Thyroid gland (tissue), 4 donors: ENCODE measurements at regions not wholly inside any gene's neighbourhood (a gene's known extent, or its start where the extent isn't known, plus 50 kb on each side); places are given as distances from the start of the nearest gene placed in this dataset.
"Not testable (repeated sequence)": the region's sequence is repeated elsewhere in the genome, so short reads cannot be mapped to it uniquely, and the experiment has no call there.

ENCODE experiments used
- CTCF ChIP-seq, 6 experiments: fragments of 200-600 bp in 3 of 6; fragments of 450-650 bp in 3 of 6; sonication (generic) in 3 of 6; IDR thresholded peaks; one replicate each; pipeline ENCODE4 v1.5.1; 2016 to 2019; ENCODE audit warnings: antibody characterized with exemption in 6 of 6, mild to moderate bottlenecking in 2 of 6, inconsistent platforms in 1 of 6, moderate library complexity in 1 of 6
- POLR2A ChIP-seq, 2 donors: fragments of 450-650 bp; IDR thresholded peaks; one replicate each; pipeline ENCODE4 v1.6.1; 2017; ENCODE audit warnings: antibody characterized with exemption in 2 of 2, mild to moderate bottlenecking in 2 of 2, moderate library complexity in 1 of 2

DNA sequence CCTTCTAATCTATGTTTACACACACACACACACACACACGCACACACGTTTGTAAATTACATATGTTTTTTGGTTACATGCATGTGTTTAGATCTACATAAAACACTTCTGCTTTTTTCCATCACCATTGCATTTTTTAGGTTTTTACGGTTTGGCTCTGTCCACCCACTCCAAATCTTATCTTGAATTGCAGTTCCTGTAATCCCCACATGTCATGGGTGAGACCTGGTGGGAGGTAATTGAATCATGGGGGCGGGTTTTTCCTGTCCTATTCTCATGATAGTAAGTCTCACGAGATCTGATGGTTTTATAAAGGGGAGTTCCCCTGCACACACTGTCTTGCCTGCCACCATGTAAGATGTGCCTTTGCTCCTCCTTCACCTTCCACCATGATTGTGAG, 188.7 kb upstream of the TSHZ3 start:
- TF ChIP-seq POLR2A, CTCF (IDR thresholded peaks at IDR 0.05): not testable (repeated sequence)
